ENCODE measurements at regions not wholly inside any gene's neighbourhood (a gene's known extent, or its start where the extent isn't known, plus 50 kb on each side); places are given as distances from the start of the nearest gene placed in this dataset.

DNA sequence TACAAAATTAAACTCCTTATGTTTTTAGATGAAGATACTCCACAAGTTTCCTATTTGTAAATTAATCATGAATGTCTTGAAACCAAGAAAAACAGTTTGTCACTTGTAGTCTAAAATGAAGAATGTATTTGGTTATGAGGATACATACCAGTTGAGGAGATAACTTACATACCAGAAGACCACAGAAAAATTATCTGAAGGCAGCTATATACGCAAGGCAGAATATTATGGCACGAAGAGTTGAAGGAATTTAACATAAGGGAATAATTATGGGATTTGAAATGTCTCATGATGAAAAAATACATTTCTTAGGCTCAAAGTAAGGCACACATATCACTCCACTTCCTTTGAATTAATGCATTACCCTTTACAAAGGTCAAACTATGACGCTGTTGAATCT lies 73.3 kb downstream of the IFI44 start:
- no peak overlapping the region for H3K27ac ChIP-seq (ENCODE audit: low read depth, low read length, poor library complexity, severe bottlenecking)
- no peaks in the 10 kb centered on the region for H3K9me2 ChIP-seq (ENCODE audit: low read depth, low read length)
- H3K79me2 ChIP-seq (ENCODE audit: insufficient read depth, low read length) = no peaks in the 10 kb centered on the region
- H3K36me3 ChIP-seq (ENCODE audit: insufficient read depth, low read length) = no peaks in the 10 kb centered on the region
- no peak overlapping the region for H3K4me3 ChIP-seq (ENCODE audit: low read depth, low read length, poor library complexity, severe bottlenecking)
- TF ChIP-seq, protein P1, sequence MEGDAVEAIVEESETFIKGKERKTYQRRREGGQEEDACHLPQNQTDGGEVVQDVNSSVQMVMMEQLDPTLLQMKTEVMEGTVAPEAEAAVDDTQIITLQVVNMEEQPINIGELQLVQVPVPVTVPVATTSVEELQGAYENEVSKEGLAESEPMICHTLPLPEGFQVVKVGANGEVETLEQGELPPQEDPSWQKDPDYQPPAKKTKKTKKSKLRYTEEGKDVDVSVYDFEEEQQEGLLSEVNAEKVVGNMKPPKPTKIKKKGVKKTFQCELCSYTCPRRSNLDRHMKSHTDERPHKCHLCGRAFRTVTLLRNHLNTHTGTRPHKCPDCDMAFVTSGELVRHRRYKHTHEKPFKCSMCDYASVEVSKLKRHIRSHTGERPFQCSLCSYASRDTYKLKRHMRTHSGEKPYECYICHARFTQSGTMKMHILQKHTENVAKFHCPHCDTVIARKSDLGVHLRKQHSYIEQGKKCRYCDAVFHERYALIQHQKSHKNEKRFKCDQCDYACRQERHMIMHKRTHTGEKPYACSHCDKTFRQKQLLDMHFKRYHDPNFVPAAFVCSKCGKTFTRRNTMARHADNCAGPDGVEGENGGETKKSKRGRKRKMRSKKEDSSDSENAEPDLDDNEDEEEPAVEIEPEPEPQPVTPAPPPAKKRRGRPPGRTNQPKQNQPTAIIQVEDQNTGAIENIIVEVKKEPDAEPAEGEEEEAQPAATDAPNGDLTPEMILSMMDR (IDR thresholded peaks at IDR 0.05; ENCODE audit: low read length) = no peak
- no peak for TF ChIP-seq EZH2 (IDR thresholded peaks at IDR 0.05; ENCODE audit: borderline replicate concordance, low read length)
- no peaks in the 10 kb centered on the region for H3K4me1 ChIP-seq (ENCODE audit: insufficient read depth, low read length, severe bottlenecking)
- H2AFZ ChIP-seq (ENCODE audit: low read length) = no peak overlapping the region
- H3F3A ChIP-seq (ENCODE audit: insufficient read depth, low read length) = no peaks in the 10 kb centered on the region
- H3K9ac ChIP-seq (ENCODE audit: low read length) = no peak overlapping the region
- no peaks in the 10 kb centered on the region for H3K27me3 ChIP-seq (ENCODE audit: insufficient read depth, low read length)
- H3K4me2 ChIP-seq (ENCODE audit: low read length) = no peak overlapping the region
- H4K20me1 ChIP-seq (ENCODE audit: insufficient read depth, low read length) = no peaks in the 10 kb centered on the region
- H3K9me3 ChIP-seq (ENCODE audit: low read length) = no peaks in the 10 kb centered on the region

DNA sequence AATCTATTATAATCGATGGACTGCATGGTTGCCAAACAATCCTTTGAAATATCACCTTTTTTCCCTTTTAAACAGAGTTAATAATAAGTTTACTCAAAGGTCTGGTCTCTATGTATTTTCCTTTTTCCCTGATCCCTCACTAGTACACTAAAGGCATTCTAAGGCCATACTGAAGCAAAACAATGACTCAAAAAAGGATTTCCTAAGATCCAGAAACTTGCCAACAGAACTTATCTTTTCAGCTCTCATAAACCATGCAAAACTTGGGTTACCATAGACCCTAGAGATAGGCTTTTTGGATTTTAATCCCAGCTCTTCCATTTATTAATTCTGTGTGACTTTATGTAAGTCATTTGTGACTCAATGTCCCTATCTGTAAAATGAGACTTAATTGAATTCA lies 77.1 kb downstream of the IFI44 start:
- H2AFZ ChIP-seq (ENCODE audit: low read length) = no peak overlapping the region
- no peaks in the 10 kb centered on the region for H4K20me1 ChIP-seq (ENCODE audit: insufficient read depth, low read length)
- H3K4me3 ChIP-seq (ENCODE audit: low read depth, low read length, poor library complexity, severe bottlenecking) = no peak overlapping the region
- no peak overlapping the region for H3K9ac ChIP-seq (ENCODE audit: low read length)
- no peak overlapping the region for H3K27ac ChIP-seq (ENCODE audit: low read depth, low read length, poor library complexity, severe bottlenecking)
- H3K4me1 ChIP-seq (ENCODE audit: insufficient read depth, low read length, severe bottlenecking) = no peaks in the 10 kb centered on the region
- no peaks in the 10 kb centered on the region for H3K9me3 ChIP-seq (ENCODE audit: low read length)
- no peaks in the 10 kb centered on the region for H3K27me3 ChIP-seq (ENCODE audit: insufficient read depth, low read length)
- H3K9me2 ChIP-seq (ENCODE audit: low read depth, low read length) = no peaks in the 10 kb centered on the region
- H3K36me3 ChIP-seq (ENCODE audit: insufficient read depth, low read length) = no peaks in the 10 kb centered on the region
- H3K79me2 ChIP-seq (ENCODE audit: insufficient read depth, low read length) = no peaks in the 10 kb centered on the region
- no peak overlapping the region for H3K4me2 ChIP-seq (ENCODE audit: low read length)
- no peak for TF ChIP-seq EZH2 (IDR thresholded peaks at IDR 0.05; ENCODE audit: borderline replicate concordance, low read length)
- TF ChIP-seq, protein P1 (IDR thresholded peaks at IDR 0.05; ENCODE audit: low read length) = no peak
- H3F3A ChIP-seq (ENCODE audit: insufficient read depth, low read length) = no peaks in the 10 kb centered on the region

DNA sequence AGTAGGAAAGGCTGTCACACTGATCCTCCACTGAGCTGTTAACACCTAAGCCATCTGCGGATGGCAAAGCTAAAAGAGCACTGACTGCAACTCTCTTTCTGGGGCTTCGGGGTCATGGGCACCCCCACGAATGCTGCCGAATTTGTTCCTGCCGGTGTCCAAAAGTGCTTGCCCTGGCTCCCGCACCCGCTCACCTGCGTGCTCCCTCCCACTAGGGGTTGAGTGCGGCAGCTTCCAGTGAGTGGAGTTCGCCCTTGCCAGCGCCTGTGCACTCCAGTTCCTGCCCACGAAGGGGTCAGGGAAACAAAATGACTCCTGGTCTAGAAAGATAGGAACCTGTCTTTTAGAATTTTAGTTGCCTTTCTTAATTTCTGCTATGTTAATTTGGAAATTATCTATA lies 78.7 kb downstream of the IFI44 start:
- Histone ChIP-seq H3K79me2 (ENCODE audit: insufficient read depth, low read length) (no peaks in the 10 kb centered on the region), H3K27me3 (ENCODE audit: insufficient read depth, low read length) (no peaks in the 10 kb centered on the region), H3K9me3 (ENCODE audit: low read length) (no peaks in the 10 kb centered on the region), H3K36me3 (ENCODE audit: insufficient read depth, low read length) (no peaks in the 10 kb centered on the region), H4K20me1 (ENCODE audit: insufficient read depth, low read length) (no peaks in the 10 kb centered on the region), H3F3A (ENCODE audit: insufficient read depth, low read length) (no peaks in the 10 kb centered on the region), H2AFZ (ENCODE audit: low read length) (no peak overlapping the region), H3K9me2 (ENCODE audit: low read depth, low read length) (no peaks in the 10 kb centered on the region), H3K9ac (ENCODE audit: low read length) (no peak overlapping the region), H3K4me3 (ENCODE audit: low read depth, low read length, poor library complexity, severe bottlenecking) (no peak overlapping the region), H3K27ac (ENCODE audit: low read depth, low read length, poor library complexity, severe bottlenecking) (no peak overlapping the region), H3K4me2 (ENCODE audit: low read length) (no peak overlapping the region), H3K4me1 (ENCODE audit: insufficient read depth, low read length, severe bottlenecking) (no peaks in the 10 kb centered on the region)
- TF ChIP-seq, protein P1 (IDR thresholded peaks at IDR 0.05; ENCODE audit: low read length) = no peak
- no peak for TF ChIP-seq EZH2 (IDR thresholded peaks at IDR 0.05; ENCODE audit: borderline replicate concordance, low read length)
